HT1080 (cell line): ENCODE measurements at regions not wholly inside any gene's neighbourhood (a gene's known extent, or its start where the extent isn't known, plus 50 kb on each side); places are given as distances from the start of the nearest gene placed in this dataset.

ENCODE experiments used
- DNase-seq: peaks from one replicate; pipeline ENCODE4 v3.0.0-alpha.2; 2015; ENCODE audit warnings: low read depth

DNA sequence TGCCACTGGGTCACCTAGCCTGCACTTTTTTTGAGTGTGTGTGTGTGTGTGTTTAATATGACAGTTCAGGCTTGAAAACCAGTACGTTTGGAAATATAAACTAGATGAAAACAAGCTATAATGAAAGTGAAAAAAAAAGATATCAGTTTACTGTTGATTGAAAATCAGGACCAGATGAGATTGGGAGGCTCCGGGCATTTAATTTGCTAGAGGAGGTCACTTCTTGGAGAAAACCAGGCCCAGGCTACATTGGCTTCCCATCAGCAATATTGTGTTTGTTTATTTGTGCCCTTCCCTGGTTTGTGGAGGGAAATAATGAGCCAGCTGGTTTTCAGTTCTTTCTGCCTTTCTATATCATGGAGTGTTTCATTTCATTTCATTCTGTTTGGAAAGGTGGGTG is 246.6 kb upstream of the JAG1 start:
- no peak for DNase-seq

DNA sequence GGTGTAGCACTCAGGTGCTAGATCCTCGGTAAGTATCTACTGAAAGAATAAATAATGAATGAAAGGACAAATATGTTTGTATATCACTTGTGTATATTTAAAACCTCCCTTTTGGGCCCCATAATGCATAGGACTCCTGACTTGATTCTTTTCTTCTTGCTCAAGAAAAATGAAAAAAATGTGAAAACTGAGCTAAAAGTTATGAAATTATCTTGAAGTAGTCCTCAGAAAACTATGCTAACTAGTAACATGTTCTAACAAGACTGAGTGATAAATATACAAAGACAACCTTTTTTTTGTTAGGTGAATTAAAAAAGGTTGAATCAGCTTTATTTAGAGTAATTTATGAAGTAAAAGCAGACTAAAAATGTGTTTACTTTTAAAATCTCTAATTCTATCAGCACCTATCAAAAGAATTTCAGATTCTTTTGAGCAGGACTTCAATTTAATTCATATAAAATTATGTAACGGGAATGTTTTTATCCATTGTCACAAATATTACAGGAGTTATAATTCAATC is 247.8 kb upstream of the JAG1 start:
- DNase-seq: no peak

DNA sequence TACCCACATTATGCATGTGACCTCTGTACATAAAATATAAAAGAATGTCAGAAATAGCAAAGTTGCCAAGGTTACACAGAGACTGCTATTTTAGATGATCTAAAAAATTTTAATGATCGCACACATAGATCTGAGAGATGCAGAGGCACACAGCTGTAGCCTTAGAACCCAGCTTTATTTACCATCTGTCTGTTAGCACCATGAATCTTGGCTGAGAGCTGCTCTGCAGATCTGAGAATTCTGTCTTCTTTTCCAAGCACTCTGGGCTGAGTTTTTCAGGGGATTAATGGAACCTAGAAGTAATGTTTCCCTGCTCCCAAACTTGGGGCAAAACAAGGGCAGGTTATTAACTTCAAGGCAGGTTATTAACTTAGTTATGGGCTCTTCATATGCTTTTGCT is 248.7 kb upstream of the JAG1 start:
- DNase-seq: no peak

DNA sequence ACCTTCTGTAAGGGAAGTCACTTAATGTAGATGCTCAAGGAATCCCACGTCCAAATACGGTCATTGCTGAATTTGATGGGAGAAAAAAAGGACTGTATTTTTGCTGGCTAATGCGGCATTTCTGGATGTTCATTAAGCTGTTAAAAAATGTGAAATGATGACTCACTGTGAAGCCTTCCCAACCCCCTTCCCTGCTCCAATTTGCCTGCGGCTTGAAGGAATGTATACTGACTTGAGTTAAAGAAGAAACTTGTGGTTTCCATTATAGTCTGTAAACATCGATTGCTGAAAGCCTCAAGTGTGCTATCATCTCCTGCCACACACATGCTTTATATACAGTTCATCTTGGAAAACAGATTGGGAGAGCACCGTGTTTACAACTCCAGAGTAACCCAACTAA is 249.1 kb upstream of the JAG1 start:
- DNase-seq: peak; percentile 92

DNA sequence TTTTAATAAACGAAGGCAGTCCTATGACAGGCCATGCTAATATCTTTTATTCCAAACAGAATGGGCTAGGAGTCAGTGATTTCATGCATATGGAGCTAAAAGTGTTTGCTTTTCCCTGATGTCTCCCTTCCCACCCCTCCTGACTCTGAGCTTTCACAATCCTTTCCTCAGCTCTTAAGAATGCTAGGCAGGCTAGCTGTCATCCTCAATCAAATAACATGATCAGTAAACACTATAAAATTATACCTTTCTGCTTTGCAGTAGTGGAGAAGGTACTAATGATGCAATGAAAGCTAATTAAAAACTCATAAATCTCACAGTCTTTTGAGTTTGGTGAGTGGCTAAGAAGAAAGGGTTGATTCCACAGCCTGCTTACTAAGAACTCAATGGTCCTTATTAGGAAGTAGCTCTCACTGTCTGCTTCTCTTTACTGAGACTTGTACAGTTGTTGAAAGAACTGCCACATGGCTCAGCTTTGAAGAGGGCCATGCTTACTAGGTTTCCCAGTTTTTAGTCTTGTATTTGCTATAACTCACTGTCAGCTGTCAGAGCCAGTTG is 250.9 kb upstream of the JAG1 start:
- DNase-seq: no peak

DNA sequence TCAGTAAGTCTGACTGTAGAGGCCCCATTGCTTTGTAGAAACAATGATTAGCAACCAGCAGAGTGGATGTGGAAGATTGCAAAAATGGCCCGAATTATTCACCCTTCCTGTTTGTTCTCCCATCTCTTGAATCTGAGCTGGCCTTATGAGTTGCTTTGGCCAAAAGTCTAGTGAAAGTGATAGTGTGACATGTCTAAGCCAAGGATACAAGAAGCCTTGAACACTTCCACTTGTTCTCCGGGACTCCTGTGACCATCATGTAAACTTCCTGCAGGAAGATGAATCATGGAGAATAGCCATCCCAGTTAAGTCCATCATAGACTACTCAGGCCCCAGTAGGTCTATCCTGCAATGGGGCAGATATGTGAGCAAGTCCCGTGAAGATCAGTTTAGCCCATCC is 252.0 kb upstream of the JAG1 start:
- peak; percentile 89 for DNase-seq

DNA sequence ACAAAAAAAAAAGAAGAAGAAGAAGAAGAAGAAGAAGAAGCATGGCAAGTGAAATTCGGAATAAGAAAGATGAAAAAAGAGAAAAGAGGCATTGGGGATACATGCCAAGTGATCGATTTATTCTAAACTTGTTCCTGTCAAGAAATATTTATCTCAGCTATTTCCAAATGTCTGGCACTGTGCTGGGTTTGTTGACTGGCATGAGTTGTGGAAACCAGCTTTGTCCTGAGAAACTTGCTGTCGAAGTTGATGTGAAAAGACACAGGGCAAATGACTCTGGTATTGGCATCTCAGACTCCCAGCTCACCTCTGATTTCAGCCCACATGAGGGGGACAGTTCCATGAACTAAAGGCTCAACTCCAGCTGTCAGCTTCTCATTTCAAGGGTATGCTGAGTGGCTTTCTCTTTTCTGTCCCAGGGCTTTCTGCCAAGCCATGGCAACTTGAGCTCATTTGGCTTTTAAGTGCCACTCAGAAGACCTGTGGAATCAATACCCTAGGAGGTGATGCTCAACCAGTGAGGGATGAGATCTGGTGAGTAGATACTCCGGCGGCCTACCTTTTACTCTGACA is 253.3 kb upstream of the JAG1 start:
- DNase-seq: no peak

DNA sequence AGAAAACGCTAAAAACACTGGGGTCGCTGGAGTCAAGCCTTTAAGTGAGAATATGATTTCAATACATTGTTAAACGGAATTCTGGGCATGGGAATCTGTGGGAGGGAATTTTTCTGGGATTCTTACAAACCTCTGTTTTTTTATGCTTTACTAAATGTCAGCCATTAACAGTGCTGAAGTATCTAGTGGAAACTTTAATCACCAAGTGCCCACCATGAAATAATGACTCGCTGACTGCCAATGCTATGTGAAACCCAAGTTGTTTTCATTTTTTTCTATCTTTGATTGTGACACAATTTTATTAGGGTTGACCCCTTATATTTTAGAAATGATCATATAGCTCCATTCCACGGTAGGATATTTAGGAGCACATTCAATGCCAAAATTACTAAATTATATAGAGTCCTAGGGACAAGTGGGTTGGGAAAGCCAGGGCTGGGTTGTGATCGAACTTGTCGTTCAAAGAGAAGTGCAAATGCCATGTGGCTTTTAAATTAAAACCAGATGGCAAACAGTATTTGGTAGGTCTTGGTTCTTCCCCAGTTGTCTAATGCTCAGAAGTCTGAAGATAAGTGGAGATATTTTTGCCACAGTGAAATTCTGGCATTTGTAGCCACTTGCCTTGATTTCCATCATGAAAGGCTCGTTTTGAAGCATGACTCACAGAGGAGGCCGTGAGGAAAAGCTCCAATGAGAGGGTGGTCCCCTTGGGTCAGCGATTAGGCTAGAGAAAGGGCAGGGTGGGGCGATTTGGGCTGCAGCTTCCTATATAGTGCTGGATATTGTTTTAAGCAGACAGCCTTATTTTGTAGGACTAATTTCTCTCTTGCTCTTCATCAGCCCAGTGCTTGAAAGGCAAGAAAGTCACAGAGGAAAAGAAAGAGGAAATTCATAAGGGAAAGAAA is 254.4 kb upstream of the JAG1 start:
- no peak for DNase-seq

DNA sequence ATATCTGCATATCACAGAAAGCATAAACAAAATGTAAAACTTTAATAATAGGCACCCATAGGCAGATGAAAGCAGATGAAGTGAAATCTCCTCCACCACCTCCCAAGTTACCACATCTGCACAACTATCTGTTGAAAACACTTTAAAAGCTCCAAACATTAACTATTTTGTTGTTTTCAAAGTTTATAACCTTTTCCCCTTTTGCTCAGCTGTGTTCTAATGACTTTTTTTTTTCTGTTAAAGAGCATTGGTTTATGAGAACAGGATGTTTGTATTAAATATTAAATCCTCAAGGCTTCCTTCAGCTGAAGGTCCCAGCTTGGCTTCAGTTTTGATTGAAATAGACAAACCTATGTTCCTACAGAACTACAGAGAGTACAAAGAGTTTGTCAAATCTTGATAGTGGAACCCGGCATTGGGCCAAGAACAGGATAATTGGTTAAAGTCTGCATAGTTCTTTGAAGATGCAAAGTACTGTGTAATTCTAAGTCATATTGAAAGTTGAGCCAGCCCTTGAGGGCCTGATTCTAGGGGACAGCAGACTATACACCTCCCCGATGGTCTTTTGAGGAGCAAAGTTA is 255.1 kb upstream of the JAG1 start:
- DNase-seq: no peak

DNA sequence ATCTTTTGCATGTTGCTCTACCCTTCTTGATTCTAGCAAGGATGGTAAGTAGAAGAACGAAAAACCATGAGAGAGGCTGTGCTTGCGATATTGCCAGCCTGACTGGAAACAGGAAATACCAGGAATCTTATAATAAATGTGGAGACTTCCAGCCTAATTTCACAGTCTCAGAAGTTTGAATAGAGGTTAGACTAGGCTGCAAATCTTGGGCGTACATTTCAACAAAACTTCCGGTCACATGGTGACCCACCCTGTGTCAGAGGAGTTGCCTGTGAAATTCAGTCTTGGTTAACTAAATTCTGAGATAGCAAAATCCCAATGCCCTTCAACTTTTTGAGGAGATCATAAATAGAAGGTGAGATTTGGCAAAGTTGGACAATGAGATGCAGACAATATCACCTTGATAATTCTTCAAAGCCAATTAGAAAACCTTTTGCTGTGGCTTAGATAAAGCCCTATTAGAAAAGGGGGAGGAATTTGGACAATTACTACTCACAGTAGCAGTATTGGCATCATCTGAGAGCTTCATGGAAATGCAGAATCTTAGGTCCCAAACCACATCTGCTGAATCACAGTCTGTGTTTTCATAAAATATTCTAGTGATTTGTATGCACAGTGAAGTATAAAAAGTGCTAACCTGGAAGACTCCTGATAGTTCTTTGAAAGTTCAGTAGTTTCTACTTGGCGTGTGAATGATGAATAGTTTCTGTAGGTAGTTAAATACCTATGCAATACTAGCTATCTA is 262.0 kb upstream of the JAG1 start:
- no peak for DNase-seq

DNA sequence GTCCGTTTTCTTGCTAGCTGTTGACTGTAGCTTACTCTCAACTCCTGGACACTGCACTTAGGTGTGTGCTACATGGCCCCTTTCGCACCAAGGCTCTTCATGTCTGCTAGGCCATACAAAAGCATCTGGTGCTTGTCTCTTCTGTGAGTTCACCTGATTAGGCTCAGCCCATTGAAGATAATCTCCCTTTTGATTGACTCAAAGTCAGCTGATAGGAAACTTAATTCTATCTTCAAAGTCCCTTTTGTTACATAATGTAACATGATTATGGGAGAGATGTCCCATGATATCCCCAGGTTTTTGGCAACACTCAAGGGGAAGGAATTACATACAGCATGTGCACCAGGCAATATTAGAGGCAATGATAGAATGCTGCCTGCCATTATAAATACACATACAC is 263.0 kb upstream of the JAG1 start:
- no peak for DNase-seq

DNA sequence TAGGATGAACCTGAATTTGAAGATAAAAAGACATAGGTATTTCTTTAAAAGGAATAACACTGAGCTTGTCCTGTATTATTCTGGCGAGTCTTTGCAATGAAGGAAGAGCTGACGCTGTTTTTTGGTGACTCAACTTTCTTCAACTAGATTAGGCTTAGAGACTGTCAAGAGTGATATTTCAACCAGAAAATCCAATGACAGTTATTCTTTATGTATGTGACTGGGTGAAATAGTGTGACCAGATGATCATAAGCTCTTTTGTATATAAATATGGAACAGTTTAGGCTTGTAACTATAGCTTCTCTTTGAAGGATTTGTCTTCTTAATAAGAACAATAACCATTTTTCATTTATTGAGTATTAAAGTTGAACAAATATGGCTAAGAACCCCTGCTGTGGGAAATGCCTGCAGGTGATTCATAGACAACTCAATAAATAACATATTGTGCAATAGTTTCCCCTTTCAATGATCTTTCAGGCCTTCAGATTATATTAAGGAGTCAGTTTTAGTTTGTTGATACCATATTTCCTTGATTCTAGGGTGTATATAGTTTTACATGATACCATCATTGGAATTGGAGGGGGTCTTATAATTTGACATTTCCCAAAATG is 265.6 kb upstream of the JAG1 start:
- DNase-seq: peak; percentile 51

DNA sequence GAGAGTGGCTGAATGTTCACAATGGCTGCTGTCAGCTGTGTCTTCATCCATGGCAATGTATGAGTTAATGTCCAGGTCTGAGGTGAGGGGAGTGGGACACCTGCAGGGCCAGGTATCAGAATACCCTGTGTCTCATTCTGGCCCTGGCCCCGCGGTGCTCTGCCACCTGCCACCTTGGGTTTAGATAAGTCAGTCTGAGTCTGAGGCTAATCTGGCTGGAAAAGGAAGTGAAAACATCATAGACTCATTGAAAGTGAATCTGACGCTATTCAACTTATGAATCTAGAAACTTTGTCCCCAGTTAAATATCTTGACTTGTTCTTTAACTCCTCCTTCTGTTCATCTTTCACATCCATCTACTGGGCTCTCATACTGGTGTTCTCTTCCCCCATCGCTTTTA is 267.1 kb upstream of the JAG1 start:
- no peak for DNase-seq

DNA sequence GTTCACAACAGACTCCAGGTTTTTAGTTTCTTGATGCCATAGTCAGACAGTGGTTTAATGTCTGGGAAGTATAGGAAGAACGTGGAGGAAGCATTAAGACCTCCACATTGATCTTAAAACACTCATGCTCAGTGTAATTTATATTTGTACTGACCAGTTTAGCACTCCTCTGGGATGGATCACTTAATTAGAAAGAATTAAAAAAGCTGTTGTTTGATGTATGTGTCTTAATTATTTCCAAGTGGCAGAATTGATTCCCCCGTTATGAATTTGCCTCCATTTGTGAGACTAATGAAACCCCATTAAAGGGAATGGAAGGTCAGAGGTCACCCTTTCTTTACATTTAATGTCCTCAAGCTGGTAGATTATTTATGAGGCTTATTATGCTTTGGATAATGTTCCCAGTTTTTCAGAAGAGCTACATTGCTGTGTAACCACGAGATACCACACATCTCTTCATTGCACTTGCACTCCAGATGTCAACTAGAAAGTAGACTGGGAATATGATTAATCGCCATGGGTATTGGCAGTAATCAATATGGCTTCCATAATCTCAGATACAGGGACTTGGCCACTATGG is 270.0 kb upstream of the JAG1 start:
- no peak for DNase-seq

DNA sequence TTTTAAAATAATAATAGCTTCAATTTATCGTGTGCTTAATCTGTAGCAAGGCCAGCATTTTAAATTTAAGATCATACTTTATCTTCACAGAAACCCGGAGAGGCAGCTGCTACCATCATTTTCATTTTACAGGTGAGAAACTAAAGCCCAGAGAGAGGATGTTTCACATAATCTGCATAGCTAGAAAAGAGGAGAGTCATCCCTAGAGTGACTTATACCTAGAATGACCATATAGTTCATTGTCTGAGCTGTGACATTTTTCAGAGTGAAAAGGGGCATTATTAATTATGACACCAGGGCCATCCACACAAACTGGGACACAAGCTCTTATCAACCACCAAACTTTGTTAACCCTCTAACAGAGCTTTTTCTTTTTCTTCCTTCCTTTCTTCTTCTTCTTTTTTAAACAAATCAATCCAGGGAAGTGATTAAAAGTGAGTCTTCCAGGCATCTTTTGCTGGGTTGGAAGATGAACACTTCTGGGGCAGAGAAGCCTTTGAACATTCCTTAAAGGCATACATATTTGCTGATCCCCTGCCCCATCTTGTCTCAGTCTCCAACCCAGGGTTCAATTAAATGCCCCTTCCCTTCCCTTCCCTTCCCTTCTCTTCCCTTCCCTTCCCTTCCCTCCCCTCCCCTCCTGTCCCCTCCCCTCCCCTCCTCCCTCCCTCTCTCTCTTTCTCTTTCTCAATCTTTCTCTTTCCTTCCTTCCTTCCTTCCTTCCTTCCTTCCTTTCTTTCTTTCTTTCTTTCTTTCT is 272.5 kb upstream of the JAG1 start:
- DNase-seq: no peak

DNA sequence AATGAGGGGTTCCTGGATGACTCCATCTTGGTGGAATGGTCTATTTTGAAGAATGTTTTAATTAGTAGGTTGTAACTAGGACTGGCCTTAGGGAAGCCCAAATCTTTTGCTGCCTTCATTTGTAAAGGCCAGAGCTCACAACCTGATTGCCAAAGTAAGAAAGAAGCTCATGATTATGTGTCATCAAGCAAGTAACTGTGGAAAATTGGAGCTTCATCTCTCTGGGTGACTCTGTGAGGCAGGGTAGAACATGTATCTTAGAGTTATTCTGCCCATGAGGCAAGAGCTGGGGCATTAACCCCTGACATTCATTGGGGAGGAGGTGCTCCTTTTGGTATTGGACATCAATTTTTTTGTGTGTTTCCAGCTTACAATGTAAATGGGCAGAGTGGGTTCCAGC is 273.9 kb upstream of the JAG1 start:
- no peak for DNase-seq

DNA sequence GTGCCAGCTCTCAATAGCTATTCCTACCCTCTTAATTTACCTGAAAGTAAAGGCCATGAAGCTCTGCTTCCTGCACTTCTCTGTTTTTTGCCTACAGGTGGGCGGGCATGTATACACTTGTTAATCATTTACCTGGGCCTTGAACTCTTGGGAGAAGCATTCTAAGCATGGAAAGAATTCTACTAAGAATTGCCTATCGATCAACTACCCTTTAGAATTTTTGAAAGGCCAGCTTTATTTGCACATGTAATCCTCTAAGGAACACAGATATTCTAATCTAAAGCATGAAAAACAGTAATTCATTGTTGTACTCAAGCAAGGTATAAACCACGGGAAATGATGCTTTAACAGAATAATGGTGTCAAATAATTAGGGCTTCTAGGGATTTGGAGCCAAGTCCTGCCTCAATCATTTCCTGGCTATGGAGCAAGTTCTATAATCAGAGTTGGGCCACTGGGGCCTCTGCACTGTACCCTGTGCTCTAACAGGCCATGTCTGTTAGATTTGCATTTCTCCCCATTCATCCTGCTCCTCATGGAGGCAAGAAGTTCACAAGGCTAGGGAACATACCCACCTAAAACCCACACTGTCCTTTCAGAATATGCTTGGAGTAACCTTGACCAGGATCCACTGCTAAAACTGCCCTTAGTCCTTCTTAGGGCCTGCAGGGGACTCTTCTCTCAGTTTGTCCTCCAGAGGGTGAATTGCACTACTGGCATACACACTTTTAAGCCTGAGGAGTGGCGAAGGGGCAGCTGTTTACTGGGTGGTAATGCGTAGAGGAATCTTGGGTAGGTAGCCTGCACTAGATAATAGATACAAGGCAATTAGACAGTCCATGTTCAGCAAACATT is 276.4 kb upstream of the JAG1 start:
- DNase-seq: no peak

DNA sequence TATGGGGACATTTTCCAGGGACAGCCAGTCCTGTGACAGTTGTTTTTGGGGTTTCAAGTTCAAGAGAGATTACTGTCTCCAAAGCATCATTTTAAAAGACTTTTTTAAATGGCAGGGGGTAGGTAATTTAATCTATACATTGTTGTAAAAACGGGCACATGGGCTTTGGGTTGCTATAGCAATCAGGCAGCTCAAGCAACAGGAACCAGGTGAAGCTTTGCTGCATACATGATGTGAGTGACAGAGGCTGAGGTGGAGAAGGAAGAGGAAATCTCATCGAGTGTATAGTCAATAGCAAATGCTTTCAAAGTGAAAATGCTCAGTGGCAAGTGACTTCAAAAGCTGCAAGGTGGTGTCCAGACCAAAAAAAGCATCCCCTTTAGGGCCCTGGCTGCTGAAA is 277.4 kb upstream of the JAG1 start:
- DNase-seq: no peak

DNA sequence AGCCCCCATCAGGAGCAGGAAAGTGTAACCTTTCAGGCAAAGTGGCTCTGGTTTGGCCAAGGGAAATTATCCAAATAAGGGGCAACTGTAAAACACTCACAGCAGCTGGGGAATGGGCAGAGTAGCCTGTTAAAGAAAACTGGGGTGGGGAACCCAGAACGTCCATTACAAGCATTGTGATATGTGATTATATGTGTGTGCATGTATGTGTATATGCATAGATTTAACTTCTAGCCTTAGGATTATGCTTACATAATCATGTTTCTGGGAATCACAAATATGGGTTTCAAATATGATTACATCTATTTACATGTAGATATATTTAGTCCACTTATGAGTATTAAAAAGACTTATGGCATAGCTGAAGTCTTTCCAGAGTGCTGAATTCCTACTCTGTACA is 278.1 kb upstream of the JAG1 start:
- DNase-seq: no peak
